K562 (cell line): ENCODE measurements at regions not wholly inside any gene's neighbourhood (a gene's known extent, or its start where the extent isn't known, plus 50 kb on each side); places are given as distances from the start of the nearest gene placed in this dataset.

Source experiments
- ATAC-seq: fragments of 200-7000 bp; cut with Tn5 transposase; 3 replicates; pipeline ENCODE4 v1.9.1; 2020; ENCODE audit warnings: moderate library complexity
- BruUV-seq: library from RNA; stranded (reverse); fragments of 400-500 nt; replicated peaks from 2 replicates; lab custom pipeline; 2021; lab: Mats Ljungman, UMichigan
- CTCF ChIA-PET: fragments of 300-600 bp; formaldehyde crosslinking; extraction: SDS; loops from one replicate; lab custom pipeline; 2021; ENCODE audit warnings: low intra/inter-chr PET ratio; lab: Yijun Ruan, JAX
- POLR2A ChIA-PET: fragments of 300-600, 350-650 bp; sonication (Branson Sonifier 250); formaldehyde crosslinking; extraction: SDS; loops from one replicate; lab custom pipeline; 2021; ENCODE audit warnings: antibody characterized with exemption, inconsistent platforms; lab: Yijun Ruan, JAX
- DNase-seq, 4 experiments: peaks; one replicate each; pipeline versions ENCODE4 v3.0.0 to v3.0.0-alpha.2; 2011 to 2018; ENCODE audit warnings: low spot score in 3 of 4, mixed read lengths in 3 of 4; ENCODE audit errors: extremely low read depth in 1 of 4
- FAIRE-seq: peaks from 2 replicates; lab custom pipeline; 2011; peaks lifted over from hg19 to GRCh38; lab: Jason Lieb, UNC
- H2AFZ ChIP-seq: 2 replicates; pipeline ENCODE4 v1.6.0; 2011; ENCODE audit warnings: low read depth, low read length, control low read depth, inconsistent platforms
- H3K27ac ChIP-seq: fragments of 200-600 bp; 3 replicates; pipeline ENCODE4 v1.8.0; 2011; ENCODE audit warnings: low read depth, mild to moderate bottlenecking, control low read depth, inconsistent platforms, low read length, moderate library complexity, mixed read lengths; ENCODE audit errors: extremely low read depth
- H3K27me3 ChIP-seq, 2 experiments: fragments of 300-600 bp in 1 of 2; 2 replicates in 1 of 2; 3 replicates in 1 of 2; pipeline versions ENCODE4 v1.6.0 to v1.8.0; 2011; ENCODE audit warnings: inconsistent platforms in 2 of 2, low read length in 2 of 2, mild to moderate bottlenecking in 1 of 2, mixed read lengths in 1 of 2, moderate library complexity in 1 of 2; ENCODE audit not compliant: control insufficient read depth in 2 of 2, insufficient read depth in 2 of 2
- H3K36me3 ChIP-seq: fragments of 300-600 bp; 3 replicates; pipeline ENCODE4 v1.8.0; 2011; ENCODE audit warnings: mild to moderate bottlenecking, low read length, inconsistent platforms; ENCODE audit not compliant: control insufficient read depth, insufficient read depth
- H3K4me1 ChIP-seq, 2 experiments: fragments of 200-600 bp in 1 of 2; replicated peaks in 1 of 2; 2 replicates in 1 of 2; 3 replicates in 1 of 2; pipeline versions ENCODE4 v1.5.1 to v1.8.0; 2011; ENCODE audit warnings: inconsistent platforms in 2 of 2, low read length in 2 of 2, mild to moderate bottlenecking in 1 of 2, mixed read lengths in 1 of 2, moderate library complexity in 1 of 2; ENCODE audit not compliant: control insufficient read depth in 2 of 2, insufficient read depth in 2 of 2
- H3K4me2 ChIP-seq: 2 replicates; pipeline ENCODE4 v1.6.1; 2011; ENCODE audit warnings: low read length, control low read depth, inconsistent platforms, mixed read lengths; ENCODE audit not compliant: insufficient read depth
- H3K4me3 ChIP-seq: fragments of 200-600 bp; sonication (generic), shearing (Covaris generic); 2 replicates; pipeline ENCODE4 v1.5.1; 2016; ENCODE audit warnings: control low read depth, inconsistent platforms
- H3K79me2 ChIP-seq: fragments of 200-600 bp; 3 replicates; pipeline ENCODE4 v1.8.0; 2011; ENCODE audit warnings: low read length, inconsistent platforms; ENCODE audit not compliant: control insufficient read depth, insufficient read depth
- H3K9ac ChIP-seq, 2 experiments: 2 replicates each; pipeline versions ENCODE4 v1.6.0 to v1.6.1; 2011; ENCODE audit warnings: low read depth in 2 of 2, low read length in 2 of 2, control low read depth in 1 of 2, inconsistent platforms in 1 of 2, mild to moderate bottlenecking in 1 of 2, mixed read lengths in 1 of 2; ENCODE audit not compliant: insufficient read depth in 1 of 2
- H3K9me1 ChIP-seq: one replicate; pipeline ENCODE4 v1.6.0; 2011; ENCODE audit warnings: inconsistent platforms, mild to moderate bottlenecking, low read length, moderate library complexity; ENCODE audit not compliant: control insufficient read depth, insufficient read depth
- H3K9me3 ChIP-seq: replicated peaks from 2 replicates; pipeline ENCODE4 v1.5.1; 2011; ENCODE audit warnings: low read depth, low read length, inconsistent platforms; ENCODE audit not compliant: control insufficient read depth, insufficient read depth
- H4K20me1 ChIP-seq: replicated peaks from 2 replicates; pipeline ENCODE4 v1.6.1; 2011; ENCODE audit warnings: low read length, inconsistent platforms, mixed read lengths; ENCODE audit not compliant: control insufficient read depth, insufficient read depth
- CCNT2 ChIP-seq: IDR thresholded peaks from 2 replicates; pipeline ENCODE4 v1.6.1; 2011; ENCODE audit warnings: borderline replicate concordance, low read depth, mild to moderate bottlenecking, moderate library complexity, mixed read lengths, low read length; ENCODE audit not compliant: insufficient read length; ENCODE audit errors: extremely low read depth
- CTBP1 ChIP-seq: fragments of 450-650 bp; IDR thresholded peaks from 2 replicates; pipeline ENCODE4 v1.6.1; 2016; ENCODE audit warnings: borderline replicate concordance
- DDX20 ChIP-seq: fragments of 450-650 bp; IDR thresholded peaks from 2 replicates; pipeline ENCODE4 v1.6.1; 2016; ENCODE audit warnings: missing genetic modification characterization, low read depth, mild to moderate bottlenecking, missing compliant biosample characterization, moderate library complexity
- E2F3 ChIP-seq: fragments of 250-450 bp; sonication (Bioruptor Pico); IDR thresholded peaks from 2 replicates; pipeline ENCODE4 v1.4.0; 2020; ENCODE audit warnings: mild to moderate bottlenecking
- ELF2 ChIP-seq: fragments of 250-450 bp; sonication (Bioruptor Pico); IDR thresholded peaks from 2 replicates; pipeline ENCODE4 v1.5.0; 2021; ENCODE audit warnings: mild to moderate bottlenecking
- EZH2 ChIP-seq: IDR thresholded peaks from 2 replicates; pipeline ENCODE4 v1.6.1; 2012; ENCODE audit warnings: low read depth, mild to moderate bottlenecking, inconsistent platforms, low read length, borderline replicate concordance
- FIP1L1 ChIP-seq: fragments of 200-400 bp; formaldehyde crosslinking; IDR thresholded peaks from 2 replicates; pipeline ENCODE4 v1.6.1; 2018; ENCODE audit warnings: mild to moderate bottlenecking, low read depth, low read length; ENCODE audit not compliant: poor library complexity, severe bottlenecking
- FOXM1 ChIP-seq, 2 experiments: fragments of 450-650 bp in 1 of 2; sonication (generic) in 1 of 2; formaldehyde crosslinking in 1 of 2; IDR thresholded peaks; 2 replicates each; pipeline versions ENCODE4 v1.6.1 to v1.9.0; 2017 to 2022; ENCODE audit warnings: low read depth in 2 of 2, mild to moderate bottlenecking in 2 of 2, missing genetic modification reagents in 1 of 2, moderate library complexity in 1 of 2
- NCOA6 ChIP-seq: fragments of 450-650 bp; IDR thresholded peaks from 2 replicates; pipeline ENCODE4 v1.6.1; 2017; ENCODE audit warnings: mild to moderate bottlenecking
- PCBP1 ChIP-seq: fragments of 200-400 bp; formaldehyde crosslinking; IDR thresholded peaks from 2 replicates; pipeline ENCODE4 v1.6.1; 2018; ENCODE audit warnings: mild to moderate bottlenecking, low read depth, low read length; ENCODE audit not compliant: poor library complexity, severe bottlenecking
- PPARD ChIP-seq: fragments of 250-450 bp; sonication (Bioruptor Pico); IDR thresholded peaks from 2 replicates; pipeline ENCODE4 v1.8.0; 2022; ENCODE audit warnings: inconsistent platforms, mild to moderate bottlenecking, moderate library complexity
- PREB ChIP-seq: sonication (generic); formaldehyde crosslinking; IDR thresholded peaks from 2 replicates; pipeline ENCODE4 v1.8.1; 2023; ENCODE audit warnings: mild to moderate bottlenecking, missing genetic modification reagents
- SMAD3 ChIP-seq: fragments of 450-650 bp; formaldehyde crosslinking; conservative IDR thresholded peaks from 2 replicates; pipeline ENCODE4 v1.4.0; 2020; ENCODE audit warnings: mild to moderate bottlenecking
- STAT5A ChIP-seq: IDR thresholded peaks from 2 replicates; pipeline ENCODE4 v1.6.1; 2012; ENCODE audit warnings: low read length, inconsistent platforms, borderline replicate concordance
- TARDBP ChIP-seq: fragments of 450-650 bp; IDR thresholded peaks from 2 replicates; pipeline ENCODE4 v1.6.1; 2016
- TFAM ChIP-seq: fragments of 250-450 bp; sonication (Bioruptor Pico); conservative IDR thresholded peaks from 2 replicates; pipeline ENCODE4 v1.5.0; 2021; ENCODE audit warnings: mild to moderate bottlenecking, moderate library complexity
- WGBS: fragments of 100-300 bp; shearing (Covaris generic); methylation state at CpG from one replicate; pipeline ENCODE4 v1.1.6; 2016; ENCODE audit warnings: low coverage, mixed read lengths; ENCODE audit not compliant: insufficient coverage; ENCODE audit errors: missing lambda C conversion rate; 5-methylcytosine and 5-hydroxymethylcytosine counted together
- in situ Hi-C: fragments of 300-500 bp; cut with MboI; formaldehyde crosslinking; loops from 4 replicates; pipeline ENCODE4 v1.15.0; 2018; ENCODE audit warnings: inconsistent platforms, mixed read lengths
- intact Hi-C: fragments of 100-400 bp; cut with micrococcal nuclease; formaldehyde crosslinking; loops from 2 replicates; pipeline ENCODE4 v1.14.2; 2022
- TF ChIP-seq, protein P1 (sequence below): fragments of 250-450 bp; sonication (Bioruptor Pico); IDR thresholded peaks from 2 replicates; pipeline ENCODE4 v1.8.0; 2021; ENCODE audit warnings: borderline replicate concordance, mild to moderate bottlenecking, moderate library complexity; ENCODE audit not compliant: poor library complexity, severe bottlenecking
- TF ChIP-seq, protein P2 (sequence below): fragments of 450-650 bp; IDR thresholded peaks from 2 replicates; pipeline ENCODE4 v1.6.1; 2017; ENCODE audit warnings: antibody characterized with exemption

GRCh38 chr2:157933160-157933920 is 57.2 kb upstream of the ACVR1 start:
- Histone ChIP-seq H3K9me3 (no peaks in the 10 kb centered on the region), H3K9me1 (no peaks in the 10 kb centered on the region), H4K20me1 (no peaks in the 10 kb centered on the region), H2AFZ (peak overlapping the region; percentile 22), H3K27ac (no peak overlapping the region), H3K4me3 (no peak overlapping the region), H3K4me2 (no peak overlapping the region), H3K4me1 (peaks cover 21 to 75% of the 10 kb centered on the region in 2 experiments), H3K9ac (no peak overlapping the region), H3K36me3 (no peaks in the 10 kb centered on the region), H3K27me3 (no peaks in the 10 kb centered on the region), H3K79me2 (no peaks in the 10 kb centered on the region)
- 82% methylated on average over 6 of the region's 6 CpGs for WGBS
- no TSS peak for BruUV-seq
- CTCF ChIA-PET, result no interaction called here
- POLR2A ChIA-PET, result interaction anchor here (0.7 to 1.9 kb wide), 6 partner anchors 11 to 87 kb away, joined by 3 to 5 read pairs (median 4); no protein-coding TSS in a partner anchor
- in situ Hi-C loops (no loop called here), intact Hi-C loops (no loop called here)
- no peak for ATAC-seq
- no peak for DNase-seq
- TF ChIP-seq, protein P1, sequence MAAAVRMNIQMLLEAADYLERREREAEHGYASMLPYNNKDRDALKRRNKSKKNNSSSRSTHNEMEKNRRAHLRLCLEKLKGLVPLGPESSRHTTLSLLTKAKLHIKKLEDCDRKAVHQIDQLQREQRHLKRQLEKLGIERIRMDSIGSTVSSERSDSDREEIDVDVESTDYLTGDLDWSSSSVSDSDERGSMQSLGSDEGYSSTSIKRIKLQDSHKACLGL (CRISPR knock-in tag), result no peak
- TF ChIP-seq EZH2 (no peak), E2F3 (no peak), NCOA6 (no peak), STAT5A (no peak), TFAM (no peak), TARDBP (no peak), FOXM1 (IDR thresholded peaks at IDR 0.05; ENCODE audit: low read depth) (no peak), FOXM1 (CRISPR knock-in tag; IDR thresholded peaks at IDR 0.05; ENCODE audit: low read depth) (no peak), PPARD (no peak), ELF2 (no peak), SMAD3 (CRISPR knock-in tag) (no peak), FIP1L1 (no peak), PREB (CRISPR knock-in tag) (no peak), PCBP1 (no peak), CCNT2 (no peak), CTBP1 (no peak), DDX20 (tag) (no peak)
- TF ChIP-seq, protein P2, sequence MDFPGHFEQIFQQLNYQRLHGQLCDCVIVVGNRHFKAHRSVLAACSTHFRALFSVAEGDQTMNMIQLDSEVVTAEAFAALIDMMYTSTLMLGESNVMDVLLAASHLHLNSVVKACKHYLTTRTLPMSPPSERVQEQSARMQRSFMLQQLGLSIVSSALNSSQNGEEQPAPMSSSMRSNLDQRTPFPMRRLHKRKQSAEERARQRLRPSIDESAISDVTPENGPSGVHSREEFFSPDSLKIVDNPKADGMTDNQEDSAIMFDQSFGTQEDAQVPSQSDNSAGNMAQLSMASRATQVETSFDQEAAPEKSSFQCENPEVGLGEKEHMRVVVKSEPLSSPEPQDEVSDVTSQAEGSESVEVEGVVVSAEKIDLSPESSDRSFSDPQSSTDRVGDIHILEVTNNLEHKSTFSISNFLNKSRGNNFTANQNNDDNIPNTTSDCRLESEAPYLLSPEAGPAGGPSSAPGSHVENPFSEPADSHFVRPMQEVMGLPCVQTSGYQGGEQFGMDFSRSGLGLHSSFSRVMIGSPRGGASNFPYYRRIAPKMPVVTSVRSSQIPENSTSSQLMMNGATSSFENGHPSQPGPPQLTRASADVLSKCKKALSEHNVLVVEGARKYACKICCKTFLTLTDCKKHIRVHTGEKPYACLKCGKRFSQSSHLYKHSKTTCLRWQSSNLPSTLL, result no peak
- FAIRE-seq, result no peak
